Endothelial cell (in vitro differentiated cells): ENCODE measurements at regions not wholly inside any gene's neighbourhood (a gene's known extent, or its start where the extent isn't known, plus 50 kb on each side); places are given as distances from the start of the nearest gene placed in this dataset.

ENCODE experiments used
- DNase-seq: peaks from one replicate; pipeline ENCODE4 v3.0.0; 2021; ENCODE audit warnings: low spot score
- H3K27ac Mint-ChIP-seq: one replicate; pipeline ENCODE4 v1.8.0; 2021; ENCODE audit warnings: mixed read lengths, inconsistent platforms; ENCODE audit not compliant: unreplicated experiment
- H3K27me3 Mint-ChIP-seq: one replicate; pipeline ENCODE4 v1.8.0; 2021; ENCODE audit warnings: mild to moderate bottlenecking, moderate library complexity, mixed read lengths, inconsistent platforms; ENCODE audit not compliant: unreplicated experiment
- H3K36me3 Mint-ChIP-seq: one replicate; pipeline ENCODE4 v1.8.0; 2021; ENCODE audit warnings: mild to moderate bottlenecking, low read depth, mixed read lengths, inconsistent platforms; ENCODE audit not compliant: unreplicated experiment
- H3K4me1 Mint-ChIP-seq: one replicate; pipeline ENCODE4 v1.8.0; 2021; ENCODE audit warnings: mild to moderate bottlenecking, mixed read lengths, inconsistent platforms; ENCODE audit not compliant: unreplicated experiment
- H3K4me3 Mint-ChIP-seq: one replicate; pipeline ENCODE4 v1.8.0; 2021; ENCODE audit warnings: mild to moderate bottlenecking, mixed read lengths, inconsistent platforms; ENCODE audit not compliant: unreplicated experiment
- H3K9me3 Mint-ChIP-seq: one replicate; pipeline ENCODE4 v1.8.0; 2021; ENCODE audit warnings: mixed read lengths, inconsistent platforms; ENCODE audit not compliant: unreplicated experiment
- CTCF ChIP-seq: fragments of 200-600 bp; sonication (generic); IDR thresholded peaks from one replicate; pipeline ENCODE4 v1.5.0; 2021; ENCODE audit warnings: antibody characterized with exemption; ENCODE audit not compliant: unreplicated experiment

- no peak for DNase-seq
- Mint-ChIP-seq H3K4me3 (no peak overlapping the region), H3K9me3 (no peaks in the 10 kb centered on the region), H3K4me1 (peaks cover 9% of the 10 kb centered on the region), H3K27me3 (no peaks in the 10 kb centered on the region), H3K27ac (no peak overlapping the region), H3K36me3 (no peaks in the 10 kb centered on the region)
- no peak for TF ChIP-seq CTCF
Observed at GRCh38 chr12:77382096-77382742, 316.9 kb upstream of the E2F7 start.

- no peak for DNase-seq
- Mint-ChIP-seq H3K4me1 (peaks cover 7% of the 10 kb centered on the region), H3K9me3 (no peaks in the 10 kb centered on the region), H3K4me3 (no peak overlapping the region), H3K27ac (no peak overlapping the region), H3K36me3 (no peaks in the 10 kb centered on the region), H3K27me3 (peaks cover 2% of the 10 kb centered on the region)
- no peak for TF ChIP-seq CTCF
Observed at GRCh38 chr12:77377622-77378021, 312.3 kb upstream of the E2F7 start.

- H3K9me3 Mint-ChIP-seq = no peaks in the 10 kb centered on the region
- no peak for DNase-seq
- H3K4me3 Mint-ChIP-seq = no peak overlapping the region
- no peak overlapping the region for H3K27ac Mint-ChIP-seq
- H3K4me1 Mint-ChIP-seq = peaks cover 7% of the 10 kb centered on the region
- no peak for TF ChIP-seq CTCF
- H3K27me3 Mint-ChIP-seq = peaks cover 2% of the 10 kb centered on the region
- H3K36me3 Mint-ChIP-seq = no peaks in the 10 kb centered on the region
Observed at GRCh38 chr12:77377116-77377515, 311.7 kb upstream of the E2F7 start.

- Mint-ChIP-seq H3K9me3 (no peaks in the 10 kb centered on the region), H3K27me3 (peaks cover 2% of the 10 kb centered on the region), H3K4me1 (peaks cover 7% of the 10 kb centered on the region), H3K36me3 (no peaks in the 10 kb centered on the region), H3K27ac (no peak overlapping the region), H3K4me3 (no peak overlapping the region)
- no peak for TF ChIP-seq CTCF
- no peak for DNase-seq
Observed at GRCh38 chr12:77374673-77375072, 309.3 kb upstream of the E2F7 start.

GRCh38 chr12:77372494-77372893 lies 307.1 kb upstream of the E2F7 start:
- peaks cover 2% of the 10 kb centered on the region for H3K27me3 Mint-ChIP-seq
- H3K27ac Mint-ChIP-seq = no peak overlapping the region

More at GRCh38 chr12:77372494-77372893, 307.1 kb upstream of the E2F7 start:
- Mint-ChIP-seq H3K36me3 (no peaks in the 10 kb centered on the region), H3K9me3 (no peaks in the 10 kb centered on the region), H3K4me3 (no peak overlapping the region), H3K4me1 (peaks cover under 1% of the 10 kb centered on the region)
- no peak for TF ChIP-seq CTCF
- DNase-seq = no peak
